CD4-positive, alpha-beta T cell (primary cell): ENCODE measurements at regions not wholly inside any gene's neighbourhood (a gene's known extent, or its start where the extent isn't known, plus 50 kb on each side); places are given as distances from the start of the nearest gene placed in this dataset.
"Not testable (repeated sequence)": the region's sequence is repeated elsewhere in the genome, so short reads cannot be mapped to it uniquely, and the experiment has no call there.

ENCODE experiments used
- ATAC-seq: fragments of 200-7000 bp; cut with Tn5 transposase; one replicate; pipeline ENCODE4 v1.10.0; 2022; ENCODE audit warnings: mild to moderate bottlenecking; ENCODE audit not compliant: poor library complexity
- CTCF ChIA-PET: fragments of 350-600 bp; sonication (Branson Sonifier 250); formaldehyde crosslinking; loops from one replicate; lab custom pipeline; 2021; ENCODE audit warnings: antibody characterized with exemption, inconsistent platforms; lab: Charles Lee
- POLR2A ChIA-PET: fragments of 350-600 bp; sonication (Branson Sonifier 250); formaldehyde crosslinking; loops from one replicate; lab custom pipeline; 2021; ENCODE audit warnings: antibody characterized with exemption, inconsistent platforms; lab: Charles Lee
- DNase-seq, 14 experiments: peaks; one replicate each; pipeline ENCODE4 v3.0.0-alpha.2; 2013 to 2020; ENCODE audit warnings: mixed read lengths in 2 of 14
- H3K27ac ChIP-seq, 2 donors: one replicate each; pipeline versions ENCODE4 v1.5.1 to v1.7.0; 2013; ENCODE audit warnings: low read length in 2 of 2, low read depth in 1 of 2, mild to moderate bottlenecking in 1 of 2
- H3K27me3 ChIP-seq, 2 experiments: 1 replicate in 1 of 2; 2 replicates in 1 of 2; pipeline versions ENCODE4 v1.6.1 to v1.7.0; 2013; ENCODE audit warnings: low read length in 2 of 2, control low read depth in 1 of 2, mild to moderate bottlenecking in 1 of 2, moderate library complexity in 1 of 2; ENCODE audit not compliant: insufficient read depth in 2 of 2, control insufficient read depth in 1 of 2
- H3K36me3 ChIP-seq: one replicate; pipeline ENCODE4 v1.6.1; 2013; ENCODE audit warnings: low read length, control low read depth; ENCODE audit not compliant: insufficient read depth
- H3K4me1 ChIP-seq: one replicate; pipeline ENCODE4 v1.6.1; 2013; ENCODE audit warnings: low read length, control low read depth; ENCODE audit not compliant: insufficient read depth
- H3K4me3 ChIP-seq: one replicate; pipeline ENCODE4 v1.5.1; 2013; ENCODE audit warnings: mild to moderate bottlenecking, low read length, moderate library complexity
- H3K9me3 ChIP-seq, 2 experiments: 1 replicate in 1 of 2; 2 replicates in 1 of 2; pipeline versions ENCODE4 v1.6.1 to v1.7.0; 2013; ENCODE audit warnings: low read length in 2 of 2, mild to moderate bottlenecking in 2 of 2, control low read depth in 1 of 2, moderate library complexity in 1 of 2; ENCODE audit not compliant: control insufficient read depth in 1 of 2, insufficient read depth in 1 of 2
- H3K27ac Mint-ChIP-seq: one replicate; pipeline ENCODE4 v1.8.0; 2020; ENCODE audit warnings: mixed read lengths
- H3K27me3 Mint-ChIP-seq: one replicate; pipeline ENCODE4 v1.8.0; 2021; ENCODE audit warnings: mixed read lengths
- H3K36me3 Mint-ChIP-seq: one replicate; pipeline ENCODE4 v1.8.0; 2021; ENCODE audit warnings: low read depth, mixed read lengths
- H3K4me1 Mint-ChIP-seq: one replicate; pipeline ENCODE4 v1.8.0; 2021; ENCODE audit warnings: low read depth, mixed read lengths
- H3K4me3 Mint-ChIP-seq: one replicate; pipeline ENCODE4 v1.8.0; 2020; ENCODE audit warnings: mild to moderate bottlenecking, mixed read lengths
- H3K9me3 Mint-ChIP-seq: one replicate; pipeline ENCODE4 v1.8.0; 2020; ENCODE audit warnings: mixed read lengths
- CTCF ChIP-seq: fragments of 200-600 bp; IDR thresholded peaks from one replicate; pipeline ENCODE4 v1.8.0; 2022; ENCODE audit warnings: antibody characterized with exemption, mild to moderate bottlenecking
- intact Hi-C, 2 experiments: fragments of 100-400 bp; cut with DNase I in 1 of 2; cut with micrococcal nuclease in 1 of 2; formaldehyde crosslinking; loops; one replicate each; pipeline versions ENCODE4 v1.15.1 to v1.9.0; 2023 to 2025; cut with DNase I, micrococcal nuclease

GRCh38 chr4:107492566-107492965 lies 227.5 kb downstream of the PAPSS1 start:
- intact Hi-C loops: no loop called here
- Mint-ChIP-seq H3K27ac (no peak overlapping the region), H3K4me3 (no peak overlapping the region), H3K4me1 (no peaks in the 10 kb centered on the region), H3K9me3 (peaks cover 8% of the 10 kb centered on the region), H3K36me3 (no peaks in the 10 kb centered on the region), H3K27me3 (peaks cover 7% of the 10 kb centered on the region)
- CTCF ChIA-PET: no interaction called here
- peaks cover 0 to 7% of the 10 kb centered on the region in 2 experiments for H3K9me3 ChIP-seq
- H3K27me3 ChIP-seq: no peaks in the 10 kb centered on the region
- no peak for TF ChIP-seq CTCF
- ATAC-seq (no peak), DNase-seq (no peak)
- H3K27ac ChIP-seq: no peak overlapping the region
- no peak overlapping the region for H3K4me3 ChIP-seq
- POLR2A ChIA-PET: no interaction called here
- H3K4me1 ChIP-seq: no peaks in the 10 kb centered on the region
- H3K36me3 ChIP-seq: no peaks in the 10 kb centered on the region

GRCh38 chr4:107490116-107490515 lies 229.9 kb downstream of the PAPSS1 start:
- CTCF ChIA-PET: interaction anchor here (0.9 kb wide), 1 partner anchor 43 kb away, joined by 4 read pairs; no protein-coding TSS in a partner anchor

GRCh38 chr4:107483621-107484020 lies 236.4 kb downstream of the PAPSS1 start:
- H3K27me3 ChIP-seq, H3K36me3 ChIP-seq, intact Hi-C loops, H3K4me1 Mint-ChIP-seq, H3K4me1 ChIP-seq, ATAC-seq, H3K27me3 Mint-ChIP-seq, H3K4me3 ChIP-seq, H3K4me3 Mint-ChIP-seq, H3K27ac ChIP-seq, H3K36me3 Mint-ChIP-seq, DNase-seq, H3K27ac Mint-ChIP-seq, POLR2A ChIA-PET, CTCF ChIA-PET: not testable (repeated sequence)
- peaks cover 10% of the 10 kb centered on the region for H3K9me3 Mint-ChIP-seq
- H3K9me3 ChIP-seq: peaks cover 11 to 16% of the 10 kb centered on the region in 2 experiments

More at GRCh38 chr4:107490116-107490515, 229.9 kb downstream of the PAPSS1 start:
- POLR2A ChIA-PET: no interaction called here
- Histone ChIP-seq H3K4me1 (no peaks in the 10 kb centered on the region), H3K4me3 (no peak overlapping the region), H3K27ac (no peak overlapping the region), H3K36me3 (no peaks in the 10 kb centered on the region), H3K9me3 (no peaks in the 10 kb centered on the region), H3K27me3 (no peaks in the 10 kb centered on the region)
- DNase-seq (no peak), ATAC-seq (no peak)
- H3K36me3 Mint-ChIP-seq: no peaks in the 10 kb centered on the region
- TF ChIP-seq CTCF: no peak
- no peaks in the 10 kb centered on the region for H3K4me1 Mint-ChIP-seq
- no peak overlapping the region for H3K4me3 Mint-ChIP-seq
- no peaks in the 10 kb centered on the region for H3K27me3 Mint-ChIP-seq
- H3K9me3 Mint-ChIP-seq: peaks cover 3% of the 10 kb centered on the region
- intact Hi-C loops: no loop called here
- H3K27ac Mint-ChIP-seq: no peak overlapping the region

- no peaks in the 10 kb centered on the region for H3K36me3 ChIP-seq
Observed at GRCh38 chr4:107482546-107482945, 237.5 kb downstream of the PAPSS1 start.

More at GRCh38 chr4:107482546-107482945, 237.5 kb downstream of the PAPSS1 start:
- Histone ChIP-seq H3K27ac (no peak overlapping the region), H3K4me3 (no peak overlapping the region), H3K27me3 (no peaks in the 10 kb centered on the region), H3K9me3 (peaks cover 11 to 18% of the 10 kb centered on the region in 2 experiments), H3K4me1 (no peaks in the 10 kb centered on the region)
- intact Hi-C loops: no loop called here
- ChIA-PET POLR2A (no interaction called here), CTCF (no interaction called here)
- H3K9me3 Mint-ChIP-seq: peaks cover 12% of the 10 kb centered on the region
- TF ChIP-seq CTCF: no peak
- H3K27me3 Mint-ChIP-seq: peaks cover 4% of the 10 kb centered on the region
- H3K27ac Mint-ChIP-seq: no peak overlapping the region
- no peaks in the 10 kb centered on the region for H3K4me1 Mint-ChIP-seq
- ATAC-seq: no peak
- H3K4me3 Mint-ChIP-seq: no peak overlapping the region
- no peaks in the 10 kb centered on the region for H3K36me3 Mint-ChIP-seq
- DNase-seq: no peak
